PC-9 (cell line): ENCODE measurements at regions not wholly inside any gene's neighbourhood (a gene's known extent, or its start where the extent isn't known, plus 50 kb on each side); places are given as distances from the start of the nearest gene placed in this dataset.

Source experiments
- CTCF ChIP-seq: fragments of 200-600 bp; sonication (generic); conservative IDR thresholded peaks from 2 replicates; pipeline ENCODE4 v1.6.1; 2017; ENCODE audit warnings: mixed run types, antibody characterized with exemption, mild to moderate bottlenecking, moderate library complexity
- EZH2 ChIP-seq: fragments of 200-600 bp; sonication (generic); IDR thresholded peaks from 2 replicates; pipeline ENCODE4 v1.8.0; 2017; ENCODE audit warnings: antibody characterized with exemption, low read depth

GRCh38 chr5:167263185-167263584 is 1028.3 kb upstream of the WWC1 start:
- TF ChIP-seq CTCF: no peak
- no peak for TF ChIP-seq EZH2
